Prostate gland (tissue), 2 donors: ENCODE measurements at regions not wholly inside any gene's neighbourhood (a gene's known extent, or its start where the extent isn't known, plus 50 kb on each side); places are given as distances from the start of the nearest gene placed in this dataset.

Source experiments
- POLR2A ChIP-seq: fragments of 450-650 bp; IDR thresholded peaks from one replicate; pipeline ENCODE4 v1.6.1; 2016; ENCODE audit warnings: antibody characterized with exemption, mild to moderate bottlenecking
- POLR2AphosphoS5 ChIP-seq: sonication (generic); formaldehyde crosslinking; IDR thresholded peaks from one replicate; pipeline ENCODE4 v1.6.1; 2017; ENCODE audit warnings: antibody characterized with exemption
- TF ChIP-seq, protein P1 (sequence below), 4 experiments: fragments of 200-600 bp in 2 of 4; fragments of 450-650 bp in 2 of 4; sonication (generic) in 2 of 4; IDR thresholded peaks; 1 replicate in 3 of 4; 2 replicates in 1 of 4; pipeline ENCODE4 v1.5.1; 2016 to 2019; ENCODE audit warnings: antibody characterized with exemption in 4 of 4, mild to moderate bottlenecking in 2 of 4, moderate library complexity in 2 of 4

DNA sequence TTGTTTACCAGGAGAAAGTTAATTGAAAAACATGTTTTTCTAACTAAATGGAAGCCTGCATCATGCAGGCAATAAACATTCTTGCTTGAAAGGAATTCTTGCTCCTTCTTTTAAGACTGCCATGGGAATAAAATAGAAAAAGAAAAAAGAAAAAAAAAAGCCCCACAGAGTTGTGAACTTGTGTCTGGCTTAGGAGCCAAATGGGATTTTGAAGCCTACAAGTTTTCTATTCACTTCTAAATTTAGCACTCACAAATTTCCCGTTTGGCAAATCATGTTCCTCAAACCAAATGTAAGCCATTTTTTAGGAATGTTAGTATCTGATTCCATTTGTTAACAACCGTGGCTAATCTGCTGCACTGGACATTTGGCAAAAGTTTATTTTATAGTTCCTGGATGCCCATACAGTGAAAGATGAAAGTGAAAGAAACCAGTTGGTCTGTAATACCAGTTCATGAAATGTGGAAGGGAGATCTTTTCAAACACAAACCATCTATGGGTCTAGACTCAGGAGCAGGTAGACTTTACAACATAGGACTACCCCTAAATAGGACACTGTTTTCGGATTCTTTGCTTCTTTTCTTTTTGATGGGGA is 133.8 kb upstream of the GMNC start:
- TF ChIP-seq POLR2AphosphoS5 = no peak
- TF ChIP-seq, protein P1, sequence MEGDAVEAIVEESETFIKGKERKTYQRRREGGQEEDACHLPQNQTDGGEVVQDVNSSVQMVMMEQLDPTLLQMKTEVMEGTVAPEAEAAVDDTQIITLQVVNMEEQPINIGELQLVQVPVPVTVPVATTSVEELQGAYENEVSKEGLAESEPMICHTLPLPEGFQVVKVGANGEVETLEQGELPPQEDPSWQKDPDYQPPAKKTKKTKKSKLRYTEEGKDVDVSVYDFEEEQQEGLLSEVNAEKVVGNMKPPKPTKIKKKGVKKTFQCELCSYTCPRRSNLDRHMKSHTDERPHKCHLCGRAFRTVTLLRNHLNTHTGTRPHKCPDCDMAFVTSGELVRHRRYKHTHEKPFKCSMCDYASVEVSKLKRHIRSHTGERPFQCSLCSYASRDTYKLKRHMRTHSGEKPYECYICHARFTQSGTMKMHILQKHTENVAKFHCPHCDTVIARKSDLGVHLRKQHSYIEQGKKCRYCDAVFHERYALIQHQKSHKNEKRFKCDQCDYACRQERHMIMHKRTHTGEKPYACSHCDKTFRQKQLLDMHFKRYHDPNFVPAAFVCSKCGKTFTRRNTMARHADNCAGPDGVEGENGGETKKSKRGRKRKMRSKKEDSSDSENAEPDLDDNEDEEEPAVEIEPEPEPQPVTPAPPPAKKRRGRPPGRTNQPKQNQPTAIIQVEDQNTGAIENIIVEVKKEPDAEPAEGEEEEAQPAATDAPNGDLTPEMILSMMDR (IDR thresholded peaks at IDR 0.05) = no peak
- TF ChIP-seq POLR2A = no peak
